ENCODE measurements at regions not wholly inside any gene's neighbourhood (a gene's known extent, or its start where the extent isn't known, plus 50 kb on each side); places are given as distances from the start of the nearest gene placed in this dataset.

- H4K20me1 ChIP-seq (ENCODE audit: low read depth, low read length) = no peaks in the 10 kb centered on the region
- H3K79me2 ChIP-seq (ENCODE audit: insufficient read depth, low read length) = no peaks in the 10 kb centered on the region
- no peak for TF ChIP-seq CTCF (IDR thresholded peaks at IDR 0.05; ENCODE audit: insufficient read depth, low read length, poor library complexity, severe bottlenecking)
- TF ChIP-seq EZH2phosphoT487 (conservative IDR thresholded peaks at IDR 0.05; ENCODE audit: low read length) = no peak
- H3F3A ChIP-seq (ENCODE audit: insufficient read depth) = no peaks in the 10 kb centered on the region
- no peak overlapping the region for H3K4me3 ChIP-seq (ENCODE audit: insufficient read depth, low read length, poor library complexity, severe bottlenecking)
- H3K9me2 ChIP-seq (replicated peaks; ENCODE audit: insufficient read depth, low read length) = no peaks in the 10 kb centered on the region
- H3K27ac ChIP-seq (ENCODE audit: low read depth, low read length) = no peak overlapping the region
- H3K9me3 ChIP-seq (ENCODE audit: insufficient read depth, low read length) = no peaks in the 10 kb centered on the region
- no peak overlapping the region for H3K4me2 ChIP-seq (ENCODE audit: low read depth, low read length, poor library complexity, severe bottlenecking)
- no peak overlapping the region for H3K9ac ChIP-seq (ENCODE audit: low read length)
- no peaks in the 10 kb centered on the region for H3K27me3 ChIP-seq (ENCODE audit: low read length)
- H3K36me3 ChIP-seq (ENCODE audit: low read length) = no peaks in the 10 kb centered on the region
- no peak overlapping the region for H2AFZ ChIP-seq (ENCODE audit: low read depth, low read length, severe bottlenecking)
These were observed 125.5 kb downstream of the FAM204A start for GRCh38 chr10:118216571-118217170.

GRCh38 chr10:118216020-118216419, 126.1 kb downstream of the FAM204A start:
- Histone ChIP-seq H3K79me2 (ENCODE audit: insufficient read depth, low read length) (no peaks in the 10 kb centered on the region), H3K27ac (ENCODE audit: low read depth, low read length) (no peak overlapping the region)
- TF ChIP-seq CTCF (IDR thresholded peaks at IDR 0.05; ENCODE audit: insufficient read depth, low read length, poor library complexity, severe bottlenecking) (no peak), EZH2phosphoT487 (conservative IDR thresholded peaks at IDR 0.05; ENCODE audit: low read length) (no peak)

GRCh38 chr10:118214776-118215175, 127.3 kb downstream of the FAM204A start:
- Histone ChIP-seq H4K20me1 (ENCODE audit: low read depth, low read length) (no peaks in the 10 kb centered on the region), H3K36me3 (ENCODE audit: low read length) (no peaks in the 10 kb centered on the region), H3K9me3 (ENCODE audit: insufficient read depth, low read length) (no peaks in the 10 kb centered on the region), H3K9ac (ENCODE audit: low read length) (no peak overlapping the region), H3K4me2 (ENCODE audit: low read depth, low read length, poor library complexity, severe bottlenecking) (no peak overlapping the region), H3K9me2 (replicated peaks; ENCODE audit: insufficient read depth, low read length) (no peaks in the 10 kb centered on the region), H3K79me2 (ENCODE audit: insufficient read depth, low read length) (no peaks in the 10 kb centered on the region), H3K4me3 (ENCODE audit: insufficient read depth, low read length, poor library complexity, severe bottlenecking) (no peak overlapping the region), H3F3A (ENCODE audit: insufficient read depth) (no peaks in the 10 kb centered on the region), H3K27ac (ENCODE audit: low read depth, low read length) (no peak overlapping the region), H3K27me3 (ENCODE audit: low read length) (no peaks in the 10 kb centered on the region), H2AFZ (ENCODE audit: low read depth, low read length, severe bottlenecking) (no peak overlapping the region)
- TF ChIP-seq CTCF (IDR thresholded peaks at IDR 0.05; ENCODE audit: insufficient read depth, low read length, poor library complexity, severe bottlenecking) (no peak), EZH2phosphoT487 (conservative IDR thresholded peaks at IDR 0.05; ENCODE audit: low read length) (no peak)

More at GRCh38 chr10:118216020-118216419, 126.1 kb downstream of the FAM204A start:
- H3K27me3 ChIP-seq (ENCODE audit: low read length) = no peaks in the 10 kb centered on the region
- no peak overlapping the region for H2AFZ ChIP-seq (ENCODE audit: low read depth, low read length, severe bottlenecking)
- H3K9me3 ChIP-seq (ENCODE audit: insufficient read depth, low read length) = no peaks in the 10 kb centered on the region
- no peaks in the 10 kb centered on the region for H3K9me2 ChIP-seq (replicated peaks; ENCODE audit: insufficient read depth, low read length)
- no peaks in the 10 kb centered on the region for H3F3A ChIP-seq (ENCODE audit: insufficient read depth)
- H3K4me2 ChIP-seq (ENCODE audit: low read depth, low read length, poor library complexity, severe bottlenecking) = no peak overlapping the region
- H4K20me1 ChIP-seq (ENCODE audit: low read depth, low read length) = no peaks in the 10 kb centered on the region
- no peaks in the 10 kb centered on the region for H3K36me3 ChIP-seq (ENCODE audit: low read length)
- H3K4me3 ChIP-seq (ENCODE audit: insufficient read depth, low read length, poor library complexity, severe bottlenecking) = no peak overlapping the region
- H3K9ac ChIP-seq (ENCODE audit: low read length) = no peak overlapping the region
